ENCODE measurements at regions not wholly inside any gene's neighbourhood (a gene's known extent, or its start where the extent isn't known, plus 50 kb on each side); places are given as distances from the start of the nearest gene placed in this dataset.

- dilution Hi-C loops (cut with HindIII; ENCODE audit: low sequenced_read_pairs, unreplicated experiment) (no loop called here), intact Hi-C loops (cut with micrococcal nuclease) (no loop called here), in situ Hi-C loops (cut with MboI; ENCODE audit: low sequenced_read_pairs) (no loop called here)
- Histone ChIP-seq H4K5ac (ENCODE audit: low read depth, low read length) (no peak overlapping the region), H3K9me1 (ENCODE audit: insufficient read depth, low read length) (no peaks in the 10 kb centered on the region), H3K14ac (replicated peaks; ENCODE audit: low read depth, low read length) (no peak overlapping the region), H3K9ac (ENCODE audit: low read depth, low read length) (no peak overlapping the region), H3K56ac (ENCODE audit: extremely low read depth, insufficient read depth, low read length) (no peak overlapping the region), H3K9me3 (ENCODE audit: control insufficient read depth, insufficient read depth, low read length) (peaks cover under 1% of the 10 kb centered on the region; the same call in 1 of the 2 replicates), H2BK5ac (ENCODE audit: low read depth, low read length, poor library complexity, severe bottlenecking) (no peak overlapping the region), H2BK15ac (ENCODE audit: low read depth, low read length) (no peak overlapping the region), H3K36me3 (ENCODE audit: control insufficient read depth, insufficient read depth, low read length) (no peaks in the 10 kb centered on the region), H3K4ac (ENCODE audit: low read depth, low read length) (no peak overlapping the region), H3K4me1 (ENCODE audit: control insufficient read depth, insufficient read depth, low read length) (no peaks in the 10 kb centered on the region), H4K8ac (ENCODE audit: low read depth in 2 of 2, low read length in 2 of 2) (no peak overlapping the region), H3K27ac (ENCODE audit: insufficient read depth, low read length) (no peak overlapping the region), H3K27me3 (ENCODE audit: control insufficient read depth, insufficient read depth, low read length) (no peaks in the 10 kb centered on the region), H3K4me2 (ENCODE audit: low read depth, low read length) (no peak overlapping the region), H2BK20ac (ENCODE audit: low read depth, low read length) (no peak overlapping the region), H3K23ac (ENCODE audit: low read depth, low read length) (no peak overlapping the region), H2AK5ac (ENCODE audit: low read depth, low read length) (no peak overlapping the region), H3K4me3 (ENCODE audit: insufficient read depth, low read depth, low read length) (no peak overlapping the region), H2BK120ac (ENCODE audit: low read depth, low read length) (no peak overlapping the region), H4K20me1 (ENCODE audit: insufficient read depth, low read length) (no peaks in the 10 kb centered on the region), H4K91ac (ENCODE audit: insufficient read depth, low read depth, low read length) (no peak overlapping the region), H3K79me1 (ENCODE audit: low read depth in 1 of 2, low read length in 2 of 2) (no peaks in the 10 kb centered on the region), H2AFZ (replicated peaks; ENCODE audit: low read length, poor library complexity) (no peak overlapping the region), H3K18ac (ENCODE audit: low read depth, low read length) (no peak overlapping the region), H2AK9ac (replicated peaks; ENCODE audit: low read depth, low read length, poor library complexity) (no peak overlapping the region)
- TF ChIP-seq SMC3 (IDR thresholded peaks at IDR 0.05; ENCODE audit: low read depth, low read length): no peak
- TF ChIP-seq CEBPB (IDR thresholded peaks at IDR 0.05; ENCODE audit: low read depth, low read length): no peak
- no peak for TF ChIP-seq CHD1 (IDR thresholded peaks at IDR 0.05; ENCODE audit: low read depth, low read length)
- TF ChIP-seq, protein P1, sequence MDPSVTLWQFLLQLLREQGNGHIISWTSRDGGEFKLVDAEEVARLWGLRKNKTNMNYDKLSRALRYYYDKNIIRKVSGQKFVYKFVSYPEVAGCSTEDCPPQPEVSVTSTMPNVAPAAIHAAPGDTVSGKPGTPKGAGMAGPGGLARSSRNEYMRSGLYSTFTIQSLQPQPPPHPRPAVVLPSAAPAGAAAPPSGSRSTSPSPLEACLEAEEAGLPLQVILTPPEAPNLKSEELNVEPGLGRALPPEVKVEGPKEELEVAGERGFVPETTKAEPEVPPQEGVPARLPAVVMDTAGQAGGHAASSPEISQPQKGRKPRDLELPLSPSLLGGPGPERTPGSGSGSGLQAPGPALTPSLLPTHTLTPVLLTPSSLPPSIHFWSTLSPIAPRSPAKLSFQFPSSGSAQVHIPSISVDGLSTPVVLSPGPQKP (IDR thresholded peaks at IDR 0.05; ENCODE audit: borderline replicate concordance, low read depth, low read length): no peak
- no peak for TF ChIP-seq RCOR1 (IDR thresholded peaks at IDR 0.05; ENCODE audit: insufficient replicate concordance, low read length)
- TF ChIP-seq MAZ (IDR thresholded peaks at IDR 0.05; ENCODE audit: borderline replicate concordance, low read depth, low read length): no peak
- ChIA-PET CTCF (no interaction called here), POLR2A (ENCODE audit: unreplicated experiment) (no interaction called here)
- no TSS peak for BruUV-seq (replicated peaks)
- no CpG with 5 or more reads among the region's 3 CpGs for WGBS, 2 experiments (ENCODE audit: extremely low coverage in 2 of 2, insufficient read length in 1 of 2)
- DNase-seq: no peak
- ATAC-seq (ENCODE audit: low read depth): no peak
Measured at GRCh38 chr16:74140557-74140956, 156.1 kb upstream of the PSMD7 start.
